Liver (tissue), 8 donors: ENCODE measurements at regions not wholly inside any gene's neighbourhood (a gene's known extent, or its start where the extent isn't known, plus 50 kb on each side); places are given as distances from the start of the nearest gene placed in this dataset.

Experiments
- DNase-seq: peaks from one replicate; pipeline ENCODE4 v3.0.0-alpha.2; 2017; ENCODE audit warnings: low spot score
- H3K27ac ChIP-seq, 2 donors: one replicate each; pipeline ENCODE4 v1.7.0; 2013; ENCODE audit warnings: inconsistent platforms in 2 of 2, low read length in 2 of 2, control low read depth in 1 of 2, low read depth in 1 of 2, mild to moderate bottlenecking in 1 of 2
- H3K27me3 ChIP-seq, 4 donors: one replicate each; pipeline versions ENCODE4 v1.6.1 to v1.7.0; 2013; ENCODE audit warnings: low read length in 3 of 4, inconsistent platforms in 1 of 4, mild to moderate bottlenecking in 1 of 4, moderate library complexity in 1 of 4; ENCODE audit not compliant: control insufficient read depth in 4 of 4, insufficient read depth in 4 of 4
- H3K36me3 ChIP-seq, 4 donors: one replicate each; pipeline versions ENCODE4 v1.6.1 to v1.7.0; 2013; ENCODE audit warnings: low read length in 3 of 4, mild to moderate bottlenecking in 3 of 4, low read depth in 1 of 4, moderate library complexity in 1 of 4; ENCODE audit not compliant: control insufficient read depth in 4 of 4, insufficient read depth in 3 of 4
- H3K4me1 ChIP-seq, 4 donors: one replicate each; pipeline versions ENCODE4 v1.6.1 to v1.7.0; 2013; ENCODE audit warnings: low read length in 3 of 4, mild to moderate bottlenecking in 3 of 4, moderate library complexity in 1 of 4; ENCODE audit not compliant: control insufficient read depth in 4 of 4, insufficient read depth in 4 of 4
- H3K4me3 ChIP-seq, 3 donors: one replicate each; pipeline versions ENCODE4 v1.6.1 to v1.7.0; 2013; ENCODE audit warnings: low read length in 3 of 3, control low read depth in 1 of 3, low read depth in 1 of 3, mild to moderate bottlenecking in 1 of 3
- H3K9ac ChIP-seq, 2 donors: one replicate each; pipeline ENCODE4 v1.7.0; 2013; ENCODE audit warnings: low read length in 2 of 2, mild to moderate bottlenecking in 2 of 2, moderate library complexity in 2 of 2, control low read depth in 1 of 2, low read depth in 1 of 2
- H3K9me3 ChIP-seq, 4 donors: one replicate each; pipeline versions ENCODE4 v1.6.1 to v1.7.0; 2013; ENCODE audit warnings: low read length in 3 of 4; ENCODE audit not compliant: control insufficient read depth in 4 of 4
- CTCF ChIP-seq: fragments of 150-350 bp; IDR thresholded peaks from 2 replicates; pipeline ENCODE4 v1.5.1; 2017; ENCODE audit warnings: improper control_type of control experiment, low read depth, low read length; ENCODE audit not compliant: missing input control
- EGR1 ChIP-seq, 2 donors: IDR thresholded peaks; 2 replicates each; pipeline ENCODE4 v1.6.1; 2016 to 2018; ENCODE audit warnings: antibody characterized with exemption in 2 of 2, low read depth in 2 of 2
- FOXA1 ChIP-seq: IDR thresholded peaks from 2 replicates; pipeline ENCODE4 v1.6.1; 2016; ENCODE audit warnings: antibody characterized with exemption
- HNF4A ChIP-seq, 2 donors: conservative IDR thresholded peaks; 2 replicates each; pipeline ENCODE4 v1.6.1; 2016; ENCODE audit warnings: antibody characterized with exemption in 2 of 2, mild to moderate bottlenecking in 2 of 2
- HNF4G ChIP-seq: IDR thresholded peaks from 2 replicates; pipeline ENCODE4 v1.6.1; 2016; ENCODE audit warnings: antibody characterized with exemption
- JUND ChIP-seq, 2 donors: IDR thresholded peaks; 2 replicates each; pipeline ENCODE4 v1.6.1; 2016; ENCODE audit warnings: antibody characterized with exemption in 2 of 2
- MAX ChIP-seq: IDR thresholded peaks from 2 replicates; pipeline ENCODE4 v1.6.1; 2016; ENCODE audit warnings: antibody characterized with exemption
- RAD21 ChIP-seq, 2 donors: IDR thresholded peaks; 2 replicates each; pipeline ENCODE4 v1.6.1; 2016; ENCODE audit warnings: antibody characterized with exemption in 2 of 2, mild to moderate bottlenecking in 2 of 2
- REST ChIP-seq: IDR thresholded peaks from 2 replicates; pipeline ENCODE4 v1.6.1; 2016; ENCODE audit warnings: antibody characterized with exemption, mild to moderate bottlenecking
- RXRA ChIP-seq, 2 donors: IDR thresholded peaks; 2 replicates each; pipeline ENCODE4 v1.6.1; 2017 to 2018; ENCODE audit warnings: antibody characterized with exemption in 2 of 2, mild to moderate bottlenecking in 1 of 2
- SP1 ChIP-seq: IDR thresholded peaks from 2 replicates; pipeline ENCODE4 v1.6.1; 2018; ENCODE audit warnings: antibody characterized with exemption, mild to moderate bottlenecking
- TAF1 ChIP-seq: conservative IDR thresholded peaks from 2 replicates; pipeline ENCODE4 v1.6.1; 2016; ENCODE audit warnings: antibody characterized with exemption, mild to moderate bottlenecking
- YY1 ChIP-seq: IDR thresholded peaks from 2 replicates; pipeline ENCODE4 v1.6.1; 2016; ENCODE audit warnings: antibody characterized with exemption, mild to moderate bottlenecking
- WGBS: extraction: QIAGEN DNeasy Blood & Tissue Kit; methylation state at CpG from one replicate; pipeline ENCODE4 v1.1.7; 2013; 5-methylcytosine and 5-hydroxymethylcytosine counted together
- donor health status: healthy.
- donor health status: healthy.
- donor health status: healthy.
- donor health status: healthy.
- donor health status: healthy.

GRCh38 chr9:118992813-118993794 is 376.1 kb downstream of the BRINP1 start:
- no peaks in the 10 kb centered on the region for H3K27me3 ChIP-seq
- no peak overlapping the region for H3K9ac ChIP-seq
- H3K27ac ChIP-seq = peak overlapping the region in 1 of 2 donors; percentile 15
- peak in 1 of 2 donors; percentile 47 for TF ChIP-seq JUND (IDR thresholded peaks at IDR 0.05)
- TF ChIP-seq RAD21 (IDR thresholded peaks at IDR 0.05) = peak in 1 of 2 donors; percentile 13
- TF ChIP-seq REST = peak; percentile 89
- no peak for TF ChIP-seq CTCF
- TF ChIP-seq HNF4G = peak; percentile 18
- TF ChIP-seq HNF4A (conservative IDR thresholded peaks at IDR 0.05) = peak; percentile 77 to 90
- peak; percentile 47 to 75 for TF ChIP-seq RXRA (IDR thresholded peaks at IDR 0.05)
- TF ChIP-seq MAX = peak; percentile 18
- TF ChIP-seq FOXA1 = no peak
- peaks cover 0 to 15% (median 9%) of the 10 kb centered on the region in 4 donors for H3K4me1 ChIP-seq
- no peaks in the 10 kb centered on the region for H3K36me3 ChIP-seq
- 45% methylated on average over 15 of the region's 15 CpGs for WGBS
- no peak overlapping the region for H3K4me3 ChIP-seq
- H3K9me3 ChIP-seq = no peaks in the 10 kb centered on the region
- DNase-seq = no peak

- Histone ChIP-seq H3K9ac (no peak overlapping the region), H3K36me3 (no peaks in the 10 kb centered on the region), H3K4me1 (peaks cover 0 to 17% (median 9%) of the 10 kb centered on the region in 4 donors), H3K27ac (no peak overlapping the region), H3K27me3 (no peaks in the 10 kb centered on the region), H3K9me3 (no peaks in the 10 kb centered on the region), H3K4me3 (no peak overlapping the region)
- WGBS = 66% methylated on average over 4 of the region's 4 CpGs
- no peak for DNase-seq
- TF ChIP-seq RAD21 (IDR thresholded peaks at IDR 0.05) (no peak), FOXA1 (no peak), MAX (no peak), CTCF (no peak), EGR1 (IDR thresholded peaks at IDR 0.05; ENCODE audit: low read depth in 2 of 2) (no peak), YY1 (no peak), TAF1 (no peak), SP1 (no peak)
Measured at GRCh38 chr9:118993965-118994364, 375.3 kb downstream of the BRINP1 start.
